Esophagus squamous epithelium (tissue), 5 donors: ENCODE measurements at regions not wholly inside any gene's neighbourhood (a gene's known extent, or its start where the extent isn't known, plus 50 kb on each side); places are given as distances from the start of the nearest gene placed in this dataset.

Source experiments
- DNase-seq: peaks from one replicate; lab custom pipeline; 2025; lab: John Stamatoyannopoulos, UW
- H3K27ac ChIP-seq, 4 donors: fragments of 200-600 bp; sonication (generic); one replicate each; pipeline ENCODE4 v1.5.1; 2016 to 2019; ENCODE audit warnings: mild to moderate bottlenecking in 1 of 4
- H3K27me3 ChIP-seq, 4 donors: fragments of 200-600 bp; sonication (generic); 1 replicate in 3 of 4; 2 replicates in 1 of 4; pipeline versions ENCODE4 v1.5.1 to v1.6.0; 2017 to 2021; ENCODE audit warnings: antibody characterized with exemption in 1 of 4
- H3K36me3 ChIP-seq, 3 donors: fragments of 200-600 bp; sonication (generic); one replicate each; pipeline ENCODE4 v1.5.1; 2016 to 2019
- H3K4me1 ChIP-seq, 3 donors: fragments of 200-600 bp; sonication (generic); one replicate each; pipeline ENCODE4 v1.5.1; 2017 to 2019
- H3K4me3 ChIP-seq, 4 donors: fragments of 200-600 bp; sonication (generic); 1 replicate in 3 of 4; 2 replicates in 1 of 4; pipeline ENCODE4 v1.5.1; 2016 to 2019; ENCODE audit warnings: mild to moderate bottlenecking in 2 of 4, moderate library complexity in 1 of 4
- H3K9me3 ChIP-seq, 3 donors: fragments of 200-600 bp; sonication (generic); one replicate each; pipeline ENCODE4 v1.5.1; 2016 to 2019
- CTCF ChIP-seq, 6 experiments: fragments of 450-650 bp in 4 of 6; fragments of 200-600 bp in 2 of 6; sonication (generic) in 2 of 6; IDR thresholded peaks; one replicate each; pipeline ENCODE4 v1.5.1; 2016 to 2019; ENCODE audit warnings: antibody characterized with exemption in 6 of 6, mild to moderate bottlenecking in 4 of 6, moderate library complexity in 4 of 6
- POLR2A ChIP-seq, 4 donors: fragments of 450-650 bp; IDR thresholded peaks; one replicate each; pipeline ENCODE4 v1.6.1; 2017; ENCODE audit warnings: antibody characterized with exemption in 4 of 4, mild to moderate bottlenecking in 4 of 4, moderate library complexity in 3 of 4
- WGBS, 2 donors: methylation state at CpG; one replicate each; pipeline ENCODE4 v1.1.5; 2018; 5-methylcytosine and 5-hydroxymethylcytosine counted together
- intact Hi-C: fragments of 100-400 bp; cut with DNase I; formaldehyde crosslinking; loops from one replicate; pipeline ENCODE4 v1.15.0; 2022
- donor health status: DM: yes; HTN: yes; CAD: no.

GRCh38 chr5:97388794-97389193 lies 205.7 kb upstream of the RIOK2 start:
- DNase-seq = no peak
- Histone ChIP-seq H3K9me3 (no peaks in the 10 kb centered on the region), H3K36me3 (no peaks in the 10 kb centered on the region), H3K4me3 (no peak overlapping the region), H3K27ac (no peak overlapping the region), H3K4me1 (no peaks in the 10 kb centered on the region), H3K27me3 (no peaks in the 10 kb centered on the region)
- TF ChIP-seq CTCF (IDR thresholded peaks at IDR 0.05) (no peak), POLR2A (IDR thresholded peaks at IDR 0.05) (no peak)
- whole genome bisulfite sequencing, 2 donors = 87 to 89% methylated on average over 2 of the region's 2 CpGs
- intact Hi-C loops = no loop called here

DNA sequence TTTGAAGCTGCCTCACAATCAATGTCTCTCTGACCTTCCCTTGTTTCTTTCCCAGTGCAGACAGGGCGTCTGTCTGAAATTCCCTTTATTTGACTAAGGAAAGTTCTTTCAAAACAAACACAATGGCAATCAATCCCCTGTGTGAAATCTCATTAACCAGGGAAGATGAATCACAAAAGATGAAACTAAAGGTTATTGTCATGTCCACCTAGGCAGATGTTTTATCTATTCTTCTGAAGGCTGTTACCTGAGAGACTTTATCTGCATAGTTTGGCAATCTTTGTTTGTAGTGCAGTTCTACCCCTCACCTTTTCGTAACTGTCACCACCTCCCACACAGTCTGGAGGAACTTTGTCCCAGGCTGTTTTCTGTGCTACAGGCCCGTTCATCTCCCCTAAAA lies 217.5 kb upstream of the RIOK2 start:
- 44 to 60% methylated on average over 3 of the region's 3 CpGs for WGBS, 2 donors

GRCh38 chr5:97405941-97406340 lies 222.9 kb upstream of the RIOK2 start:
- Histone ChIP-seq H3K36me3 (no peaks in the 10 kb centered on the region), H3K9me3 (peaks cover 0 to 9% (median 0%) of the 10 kb centered on the region in 3 donors), H3K27me3 (no peaks in the 10 kb centered on the region), H3K4me1 (no peaks in the 10 kb centered on the region), H3K27ac (no peak overlapping the region), H3K4me3 (no peak overlapping the region)
- whole genome bisulfite sequencing, 2 donors = 86 to 100% methylated on average over 7 to 8 of the region's 9 CpGs
- TF ChIP-seq CTCF (IDR thresholded peaks at IDR 0.05) (no peak), POLR2A (IDR thresholded peaks at IDR 0.05) (no peak)
- intact Hi-C loops = no loop called here
- DNase-seq = no peak

More for the DNA sequence above, 217.5 kb upstream of the RIOK2 start:
- no peak for DNase-seq
- Histone ChIP-seq H3K4me3 (no peak overlapping the region), H3K9me3 (no peaks in the 10 kb centered on the region), H3K27me3 (no peaks in the 10 kb centered on the region), H3K4me1 (no peaks in the 10 kb centered on the region), H3K36me3 (no peaks in the 10 kb centered on the region), H3K27ac (no peak overlapping the region)
- TF ChIP-seq POLR2A (IDR thresholded peaks at IDR 0.05) (no peak), CTCF (IDR thresholded peaks at IDR 0.05) (no peak)
- intact Hi-C loops = no loop called here

GRCh38 chr5:97406946-97407676 lies 224.1 kb upstream of the RIOK2 start:
- TF ChIP-seq CTCF (IDR thresholded peaks at IDR 0.05) (no peak), POLR2A (IDR thresholded peaks at IDR 0.05) (no peak)
- H3K4me1 ChIP-seq = no peaks in the 10 kb centered on the region
- no peak overlapping the region for H3K27ac ChIP-seq
- intact Hi-C loops = no loop called here
- DNase-seq = no peak
- WGBS, 2 donors = 80 to 94% methylated on average over 3 to 7 of the region's 42 CpGs
- peaks cover 0 to 9% (median 0%) of the 10 kb centered on the region in 3 donors for H3K9me3 ChIP-seq
- no peak overlapping the region for H3K4me3 ChIP-seq
- H3K27me3 ChIP-seq = no peaks in the 10 kb centered on the region
- H3K36me3 ChIP-seq = no peaks in the 10 kb centered on the region

DNA sequence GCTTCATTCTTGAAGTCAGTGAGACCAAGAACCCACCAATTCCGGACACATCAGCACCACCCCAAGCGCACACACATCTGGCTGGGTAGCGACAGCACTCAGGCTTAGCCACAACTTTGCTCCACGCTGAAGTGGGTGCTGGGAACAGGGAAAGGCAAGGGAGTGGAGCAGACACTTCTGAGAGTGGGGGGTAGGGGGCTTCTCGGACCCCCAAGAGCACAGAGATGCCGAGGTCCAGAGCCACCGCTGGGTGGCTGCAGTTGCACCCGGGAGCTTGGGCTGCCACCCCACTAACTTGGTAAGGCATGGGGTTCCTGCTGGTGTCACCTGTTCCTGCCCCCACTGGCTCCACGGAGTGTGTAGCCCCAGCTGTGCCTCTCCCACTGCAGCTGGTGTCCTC lies 225.3 kb upstream of the RIOK2 start:
- no peak for DNase-seq
- H3K27me3 ChIP-seq = no peaks in the 10 kb centered on the region
- TF ChIP-seq POLR2A (IDR thresholded peaks at IDR 0.05) = no peak
- no peak for TF ChIP-seq CTCF (IDR thresholded peaks at IDR 0.05)
- intact Hi-C loops = no loop called here
- no peak overlapping the region for H3K27ac ChIP-seq
- no peak overlapping the region for H3K4me3 ChIP-seq
- no peaks in the 10 kb centered on the region for H3K36me3 ChIP-seq
- H3K9me3 ChIP-seq = peaks cover 0 to 9% (median 0%) of the 10 kb centered on the region in 3 donors
- 72 to 88% methylated on average over 4 to 9 of the region's 9 CpGs for WGBS, 2 donors
- H3K4me1 ChIP-seq = no peaks in the 10 kb centered on the region
